ENCODE measurements at regions not wholly inside any gene's neighbourhood (a gene's known extent, or its start where the extent isn't known, plus 50 kb on each side); places are given as distances from the start of the nearest gene placed in this dataset.
"Not testable (repeated sequence)": the region's sequence is repeated elsewhere in the genome, so short reads cannot be mapped to it uniquely, and the experiment has no call there.

- no peak for DNase-seq
Measured at GRCh38 chr6:95867205-95867604, 148.6 kb upstream of the FUT9 start.

- no peak for DNase-seq
Measured at GRCh38 chr6:95877480-95877879, 138.3 kb upstream of the FUT9 start.

- no peak for DNase-seq
Measured at GRCh38 chr6:95879856-95880255, 135.9 kb upstream of the FUT9 start.

- no peak for DNase-seq
Measured at GRCh38 chr6:95882371-95882770, 133.4 kb upstream of the FUT9 start.

- DNase-seq, result not testable (repeated sequence)
Measured at GRCh38 chr6:95888711-95889110, 127.1 kb upstream of the FUT9 start.

- DNase-seq, result no peak
Measured at GRCh38 chr6:95905132-95905531, 110.6 kb upstream of the FUT9 start.

DNA sequence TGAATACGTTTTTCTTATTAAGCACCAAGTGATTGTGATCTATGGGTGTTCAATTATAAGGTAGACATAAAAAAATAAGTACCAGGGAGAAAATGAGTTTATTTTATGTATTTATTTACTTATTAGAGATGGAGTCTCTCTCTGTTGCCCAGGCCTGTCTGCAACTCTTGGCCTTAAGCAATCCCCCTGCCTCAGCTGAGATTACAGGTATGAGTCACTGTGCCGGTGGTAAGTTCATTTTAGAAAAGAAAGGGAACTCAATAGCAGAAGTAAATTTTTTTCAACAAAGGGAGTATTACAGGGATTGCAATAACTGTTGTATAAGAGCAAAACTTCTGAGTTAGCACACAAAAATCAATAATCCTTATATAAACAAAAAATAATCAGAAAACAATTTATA is 98.7 kb upstream of the FUT9 start:
- no peak for DNase-seq

- DNase-seq, result no peak
Measured at GRCh38 chr6:95923518-95923917, 92.3 kb upstream of the FUT9 start.

DNA sequence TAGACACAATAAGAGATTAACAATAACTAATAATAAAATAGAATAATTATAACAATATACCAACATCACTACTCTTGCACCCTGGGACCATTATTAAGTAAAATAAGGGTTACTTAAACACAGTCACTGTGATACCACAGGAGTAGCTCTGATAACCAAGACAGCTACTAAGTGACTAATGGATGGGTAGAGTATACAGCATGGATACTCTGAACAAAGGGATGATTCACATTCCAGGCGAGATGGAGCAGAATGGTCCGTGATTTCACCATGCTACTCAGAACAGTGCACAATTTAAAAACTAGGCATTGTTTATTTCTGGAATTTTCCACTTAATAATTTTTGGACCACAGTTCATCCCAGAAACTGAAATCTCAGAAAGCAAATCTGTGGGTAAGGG is 80.0 kb upstream of the FUT9 start:
- DNase-seq, result no peak

- no peak for DNase-seq
Measured at GRCh38 chr6:95946906-95947305, 68.9 kb upstream of the FUT9 start.

DNA sequence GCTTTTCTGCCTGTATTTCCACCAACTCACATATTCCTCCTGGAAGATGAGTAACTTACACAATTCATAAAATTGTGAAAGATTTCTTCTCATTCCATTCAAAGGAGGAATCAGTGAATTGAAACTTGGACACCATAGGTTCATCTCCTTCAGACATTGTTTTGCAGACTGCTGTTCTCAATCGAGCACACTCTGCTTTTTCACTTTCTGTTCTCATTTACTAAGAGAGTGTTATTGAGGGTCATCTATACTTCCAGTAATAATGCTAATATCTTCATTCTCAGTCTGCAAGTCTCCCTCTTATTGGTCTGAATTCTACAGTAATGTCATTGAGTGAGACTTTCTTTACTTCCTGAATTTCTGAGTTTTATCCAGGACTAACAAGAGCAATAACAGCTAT is 67.5 kb upstream of the FUT9 start:
- no peak for DNase-seq

DNA sequence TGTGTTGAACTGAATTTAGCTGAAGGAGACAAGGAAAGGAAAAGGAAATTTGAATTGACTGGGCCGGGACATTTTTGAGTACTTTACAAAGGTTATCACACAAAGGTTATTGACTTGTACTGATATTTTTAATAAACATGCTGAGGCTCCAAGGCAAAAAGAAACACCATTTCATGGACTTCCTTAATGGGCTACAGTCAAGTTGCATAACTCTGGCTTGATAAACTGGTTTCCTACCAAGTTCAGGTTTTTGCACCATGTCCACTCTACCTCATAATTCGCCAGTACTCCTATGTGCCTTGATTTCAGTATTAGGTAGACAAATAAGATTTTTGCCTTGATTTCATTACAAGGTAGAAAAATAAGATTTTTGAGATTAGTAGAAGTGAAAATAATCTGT is 65.8 kb upstream of the FUT9 start:
- no peak for DNase-seq

DNA sequence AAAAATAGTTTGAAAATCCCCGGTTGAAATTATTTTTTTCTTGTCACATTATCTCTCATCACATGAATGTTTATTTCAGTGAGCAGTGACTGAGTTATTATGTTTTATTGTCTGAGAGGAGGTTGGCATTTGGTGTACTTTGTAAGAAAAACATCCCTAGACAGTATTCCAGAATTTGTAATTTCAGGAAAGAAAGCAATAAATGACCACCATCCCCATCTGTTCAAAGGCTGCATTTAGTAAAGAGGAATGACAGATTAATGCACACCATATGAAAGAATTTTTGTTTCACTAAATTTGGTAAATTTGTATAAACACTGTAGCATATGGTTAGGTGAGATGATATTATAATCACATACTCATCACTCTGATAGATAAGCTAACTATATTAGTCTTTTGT is 57.1 kb upstream of the FUT9 start:
- DNase-seq, result no peak

- no peak for DNase-seq
Measured at GRCh38 chr6:95959261-95959660, 56.5 kb upstream of the FUT9 start.
